OCI-LY3 (cell line): ENCODE measurements at regions not wholly inside any gene's neighbourhood (a gene's known extent, or its start where the extent isn't known, plus 50 kb on each side); places are given as distances from the start of the nearest gene placed in this dataset.

ENCODE experiments used
- H2AFZ ChIP-seq: fragments of 200-600, 300-600 bp; shearing (Covaris generic); 2 replicates; pipeline ENCODE4 v1.6.0; 2014; ENCODE audit warnings: antibody characterized with exemption, low read depth, low read length
- H3K27ac ChIP-seq: fragments of 200-600, 300-600 bp; sonication (generic); 2 replicates; pipeline ENCODE4 v1.5.1; 2014; ENCODE audit warnings: mild to moderate bottlenecking, low read length, moderate library complexity, mixed read lengths
- H3K27me3 ChIP-seq: fragments of 200-600, 300-600 bp; sonication (generic); 2 replicates; pipeline ENCODE4 v1.6.1; 2014; ENCODE audit warnings: low read depth, low read length, mixed read lengths
- H3K36me3 ChIP-seq: fragments of 200-600, 300-600 bp; sonication (generic); replicated peaks from 2 replicates; pipeline ENCODE3; 2014; ENCODE audit warnings: low read depth, low read length, mixed read lengths
- H3K4me1 ChIP-seq: fragments of 300-600, 200-600 bp; sonication (generic); 2 replicates; pipeline ENCODE4 v1.6.1; 2014; ENCODE audit warnings: low read length, mixed read lengths
- H3K4me2 ChIP-seq: fragments of 200-600, 300-600 bp; sonication (generic); 2 replicates; pipeline ENCODE4 v1.6.1; 2014; ENCODE audit warnings: low read length, mixed read lengths
- H3K4me3 ChIP-seq: fragments of 300-600, 200-600 bp; sonication (generic); 2 replicates; pipeline ENCODE4 v1.5.1; 2014; ENCODE audit warnings: antibody characterized with exemption, mild to moderate bottlenecking, low read length, moderate library complexity
- H3K79me2 ChIP-seq: fragments of 300-600, 200-600 bp; shearing (Covaris generic); 2 replicates; pipeline ENCODE4 v1.6.1; 2014; ENCODE audit warnings: mild to moderate bottlenecking, low read length, mixed read lengths
- H3K9ac ChIP-seq: fragments of 300-600, 200-600 bp; shearing (Covaris generic); 2 replicates; pipeline ENCODE4 v1.6.0; 2014; ENCODE audit warnings: mild to moderate bottlenecking, low read length, moderate library complexity
- H3K9me3 ChIP-seq: fragments of 200-600, 300-600 bp; shearing (Covaris generic); 2 replicates; pipeline ENCODE4 v1.6.1; 2014; ENCODE audit warnings: low read length, mixed read lengths; ENCODE audit not compliant: insufficient read depth
- H4K20me1 ChIP-seq: fragments of 200-600, 300-600 bp; sonication (generic); 2 replicates; pipeline ENCODE4 v1.6.1; 2016; ENCODE audit warnings: low read length, mixed read lengths; ENCODE audit not compliant: insufficient read depth
- EZH2phosphoT487 ChIP-seq: fragments of 200-600 bp; shearing (Covaris generic); IDR thresholded peaks from 2 replicates; pipeline ENCODE4 v1.6.1; 2018; ENCODE audit warnings: antibody characterized with exemption, mixed run types, low read depth
- TF ChIP-seq, protein P1 (sequence below): fragments of 200-600, 300-600 bp; sonication (generic); IDR thresholded peaks from 2 replicates; pipeline ENCODE4 v1.5.1; 2014; ENCODE audit warnings: antibody characterized with exemption, low read length, low read depth

DNA sequence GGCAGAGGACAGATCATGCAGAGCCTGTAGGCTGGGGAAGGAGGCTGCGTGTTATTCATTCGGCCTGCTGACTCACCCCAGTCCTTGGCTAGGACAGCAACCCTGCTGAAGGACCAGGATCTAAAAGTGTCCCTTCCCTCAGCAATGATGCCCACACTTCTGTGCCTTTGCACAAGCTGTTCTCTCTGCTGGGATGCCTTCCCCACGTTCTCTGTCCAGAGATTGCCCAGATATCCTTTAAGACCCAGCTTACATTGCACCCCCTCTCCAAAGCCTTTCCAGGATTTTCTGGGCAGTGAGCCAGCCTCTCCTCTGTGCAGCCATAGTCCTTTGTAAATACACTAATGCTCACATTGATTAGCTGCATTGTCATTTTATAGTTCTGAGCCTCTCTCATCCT is 99.3 kb upstream of the CHD6 start:
- H3K27me3 ChIP-seq, result peaks cover 32% of the 10 kb centered on the region
- no peaks in the 10 kb centered on the region for H3K79me2 ChIP-seq
- no peaks in the 10 kb centered on the region; the same call in 1 of the 2 replicates for H3K9me3 ChIP-seq
- no peaks in the 10 kb centered on the region for H3K36me3 ChIP-seq
- no peaks in the 10 kb centered on the region for H4K20me1 ChIP-seq
- H2AFZ ChIP-seq, result no peak overlapping the region
- no peak overlapping the region for H3K4me3 ChIP-seq
- H3K27ac ChIP-seq, result no peak overlapping the region
- H3K4me1 ChIP-seq, result no peaks in the 10 kb centered on the region
- H3K9ac ChIP-seq, result no peak overlapping the region
- H3K4me2 ChIP-seq, result no peak overlapping the region
- TF ChIP-seq, protein P1, sequence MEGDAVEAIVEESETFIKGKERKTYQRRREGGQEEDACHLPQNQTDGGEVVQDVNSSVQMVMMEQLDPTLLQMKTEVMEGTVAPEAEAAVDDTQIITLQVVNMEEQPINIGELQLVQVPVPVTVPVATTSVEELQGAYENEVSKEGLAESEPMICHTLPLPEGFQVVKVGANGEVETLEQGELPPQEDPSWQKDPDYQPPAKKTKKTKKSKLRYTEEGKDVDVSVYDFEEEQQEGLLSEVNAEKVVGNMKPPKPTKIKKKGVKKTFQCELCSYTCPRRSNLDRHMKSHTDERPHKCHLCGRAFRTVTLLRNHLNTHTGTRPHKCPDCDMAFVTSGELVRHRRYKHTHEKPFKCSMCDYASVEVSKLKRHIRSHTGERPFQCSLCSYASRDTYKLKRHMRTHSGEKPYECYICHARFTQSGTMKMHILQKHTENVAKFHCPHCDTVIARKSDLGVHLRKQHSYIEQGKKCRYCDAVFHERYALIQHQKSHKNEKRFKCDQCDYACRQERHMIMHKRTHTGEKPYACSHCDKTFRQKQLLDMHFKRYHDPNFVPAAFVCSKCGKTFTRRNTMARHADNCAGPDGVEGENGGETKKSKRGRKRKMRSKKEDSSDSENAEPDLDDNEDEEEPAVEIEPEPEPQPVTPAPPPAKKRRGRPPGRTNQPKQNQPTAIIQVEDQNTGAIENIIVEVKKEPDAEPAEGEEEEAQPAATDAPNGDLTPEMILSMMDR, result no peak
- TF ChIP-seq EZH2phosphoT487, result no peak

DNA sequence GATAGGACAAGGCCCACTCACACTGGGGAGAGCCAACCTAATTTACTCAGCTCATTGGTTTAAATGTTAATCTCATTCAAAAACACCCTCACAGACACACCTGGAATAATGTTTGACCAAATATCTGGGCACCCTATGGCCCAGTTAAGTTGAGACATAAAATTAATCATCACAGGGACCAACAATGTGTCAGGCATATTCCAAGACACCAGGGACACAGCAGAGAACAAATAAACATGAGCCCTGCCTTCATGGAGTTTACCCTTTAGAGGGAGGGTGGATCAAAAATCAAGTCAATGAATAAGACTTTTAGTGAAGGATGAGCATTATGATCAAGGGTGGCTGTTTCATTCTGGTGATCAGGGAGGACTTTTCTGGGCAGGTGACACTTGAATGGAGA is 98.7 kb upstream of the CHD6 start:
- H3K79me2 ChIP-seq, result no peaks in the 10 kb centered on the region
- H3K4me1 ChIP-seq, result no peaks in the 10 kb centered on the region
- H3K9me3 ChIP-seq, result no peaks in the 10 kb centered on the region; the same call in 1 of the 2 replicates
- H3K36me3 ChIP-seq, result no peaks in the 10 kb centered on the region
- no peak overlapping the region for H3K27ac ChIP-seq
- H3K9ac ChIP-seq, result no peak overlapping the region
- H4K20me1 ChIP-seq, result no peaks in the 10 kb centered on the region
- H3K4me2 ChIP-seq, result no peak overlapping the region
- peaks cover 37% of the 10 kb centered on the region for H3K27me3 ChIP-seq
- H3K4me3 ChIP-seq, result no peak overlapping the region
- no peak overlapping the region for H2AFZ ChIP-seq
- no peak for TF ChIP-seq EZH2phosphoT487
- TF ChIP-seq, protein P1, result no peak

DNA sequence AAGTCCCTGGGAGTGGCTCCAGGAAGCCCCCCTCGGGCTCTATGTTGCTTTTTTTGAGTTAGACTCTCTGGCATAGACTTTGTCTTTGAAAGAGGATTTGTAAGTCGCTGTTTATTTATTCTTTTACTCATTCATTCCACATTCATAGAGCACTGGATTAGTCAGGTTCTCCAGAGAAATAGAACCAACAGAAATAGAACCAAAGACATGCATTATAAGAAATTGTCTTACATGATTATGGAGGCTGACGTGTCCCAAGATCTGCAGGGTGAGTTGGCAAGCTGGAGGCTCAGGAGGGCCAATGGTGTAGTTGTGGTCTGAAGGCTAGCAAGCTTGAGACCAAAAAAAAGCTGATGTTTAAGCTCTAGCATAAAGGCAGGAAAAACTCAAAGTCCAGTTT is 98.3 kb upstream of the CHD6 start:
- TF ChIP-seq, protein P1, result no peak
- no peak for TF ChIP-seq EZH2phosphoT487
- Histone ChIP-seq H4K20me1 (no peaks in the 10 kb centered on the region), H3K4me1 (no peaks in the 10 kb centered on the region), H3K9me3 (no peaks in the 10 kb centered on the region; the same call in 1 of the 2 replicates), H3K4me3 (no peak overlapping the region), H3K27ac (no peak overlapping the region), H3K27me3 (peaks cover 38% of the 10 kb centered on the region), H3K9ac (no peak overlapping the region), H3K79me2 (no peaks in the 10 kb centered on the region), H2AFZ (no peak overlapping the region), H3K4me2 (no peak overlapping the region), H3K36me3 (no peaks in the 10 kb centered on the region)

DNA sequence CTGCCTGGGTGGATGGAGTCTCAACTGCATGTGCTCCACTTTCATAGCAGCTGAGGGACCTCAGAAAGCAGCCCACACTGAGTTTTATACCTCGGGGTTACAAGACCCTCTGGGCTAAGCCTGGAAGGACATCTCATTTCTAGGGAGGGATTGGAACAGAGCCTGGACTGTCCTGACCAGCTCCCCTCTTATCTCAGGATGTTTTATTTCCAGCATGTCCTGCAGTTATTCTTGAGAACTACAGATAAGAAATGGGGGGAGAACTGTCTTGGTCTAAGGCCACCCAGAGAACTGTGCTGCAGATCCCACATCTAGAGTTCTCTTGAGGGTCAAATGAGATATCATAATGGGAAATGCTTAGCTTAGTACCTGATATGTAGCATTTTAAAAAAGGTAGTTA is 97.3 kb upstream of the CHD6 start:
- Histone ChIP-seq H3K79me2 (no peaks in the 10 kb centered on the region), H3K9me3 (no peaks in the 10 kb centered on the region; the same call in 1 of the 2 replicates), H4K20me1 (no peaks in the 10 kb centered on the region), H3K4me2 (no peak overlapping the region), H3K27ac (no peak overlapping the region), H3K4me3 (no peak overlapping the region), H3K36me3 (no peaks in the 10 kb centered on the region), H3K27me3 (peaks cover 35% of the 10 kb centered on the region), H3K9ac (no peak overlapping the region), H3K4me1 (no peaks in the 10 kb centered on the region), H2AFZ (no peak overlapping the region)
- TF ChIP-seq, protein P1, result no peak
- no peak for TF ChIP-seq EZH2phosphoT487
